ENCODE measurements at regions not wholly inside any gene's neighbourhood (a gene's known extent, or its start where the extent isn't known, plus 50 kb on each side); places are given as distances from the start of the nearest gene placed in this dataset.
"Not testable (repeated sequence)": the region's sequence is repeated elsewhere in the genome, so short reads cannot be mapped to it uniquely, and the experiment has no call there.

GRCh38 chr6:40823917-40824891 lies 214.8 kb downstream of the UNC5CL start:
- H3K4me1 ChIP-seq (ENCODE audit: control insufficient read depth, insufficient read depth, low read length); H3K4me2 ChIP-seq (ENCODE audit: low read length); H3K36me3 ChIP-seq (ENCODE audit: insufficient read depth, low read length); H3K27me3 ChIP-seq (ENCODE audit: control insufficient read depth, insufficient read depth, low read length); H3K4me3 ChIP-seq (ENCODE audit: low read length); H3K9ac ChIP-seq (ENCODE audit: low read depth, low read length); H3K9me3 ChIP-seq (replicated peaks; ENCODE audit: low read length): not testable (repeated sequence)

- Histone ChIP-seq H3K36me3 (ENCODE audit: insufficient read depth, low read length) (no peaks in the 10 kb centered on the region), H3K27me3 (ENCODE audit: control insufficient read depth, insufficient read depth, low read length) (peaks cover 3% of the 10 kb centered on the region), H3K4me2 (ENCODE audit: low read length) (no peak overlapping the region), H3K9me3 (replicated peaks; ENCODE audit: low read length) (no peaks in the 10 kb centered on the region), H3K9ac (ENCODE audit: low read depth, low read length) (no peak overlapping the region), H3K4me3 (ENCODE audit: low read length) (no peak overlapping the region), H3K4me1 (ENCODE audit: control insufficient read depth, insufficient read depth, low read length) (no peaks in the 10 kb centered on the region)
These were observed 216.4 kb downstream of the UNC5CL start for GRCh38 chr6:40822619-40823018.

- no peaks in the 10 kb centered on the region for H3K36me3 ChIP-seq (ENCODE audit: insufficient read depth, low read length)
These were observed 219.7 kb downstream of the UNC5CL start for GRCh38 chr6:40819182-40819834.

DNA sequence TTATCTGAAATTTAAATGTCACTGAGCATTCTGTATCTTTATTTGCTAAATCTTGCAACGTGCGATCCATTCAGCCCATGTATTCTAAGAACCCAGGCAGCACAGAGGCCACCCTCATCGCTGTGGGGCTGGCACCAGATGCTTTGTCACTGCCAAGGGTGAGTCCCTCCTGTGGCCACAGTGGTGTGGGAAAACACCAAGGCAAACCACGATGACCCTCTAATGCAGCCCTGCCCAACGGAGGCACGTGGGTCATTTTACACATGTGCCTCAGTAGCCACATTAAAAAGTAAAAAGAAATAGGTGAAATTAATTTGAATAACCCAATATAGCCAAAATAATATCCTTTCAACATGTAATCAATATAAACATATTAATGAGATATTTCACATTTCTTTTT lies 221.7 kb downstream of the UNC5CL start:
- Histone ChIP-seq H3K27me3 (ENCODE audit: control insufficient read depth, insufficient read depth, low read length) (no peaks in the 10 kb centered on the region), H3K4me1 (ENCODE audit: control insufficient read depth, insufficient read depth, low read length) (no peaks in the 10 kb centered on the region), H3K4me2 (ENCODE audit: low read length) (no peak overlapping the region), H3K9ac (ENCODE audit: low read depth, low read length) (no peak overlapping the region), H3K36me3 (ENCODE audit: insufficient read depth, low read length) (no peaks in the 10 kb centered on the region), H3K4me3 (ENCODE audit: low read length) (no peak overlapping the region), H3K9me3 (replicated peaks; ENCODE audit: low read length) (no peaks in the 10 kb centered on the region)

More at GRCh38 chr6:40819182-40819834, 219.7 kb downstream of the UNC5CL start:
- no peak overlapping the region for H3K4me2 ChIP-seq (ENCODE audit: low read length)
- H3K27me3 ChIP-seq (ENCODE audit: control insufficient read depth, insufficient read depth, low read length), result no peaks in the 10 kb centered on the region
- no peak overlapping the region for H3K4me3 ChIP-seq (ENCODE audit: low read length)
- no peaks in the 10 kb centered on the region for H3K4me1 ChIP-seq (ENCODE audit: control insufficient read depth, insufficient read depth, low read length)
- no peak overlapping the region for H3K9ac ChIP-seq (ENCODE audit: low read depth, low read length)
- no peaks in the 10 kb centered on the region for H3K9me3 ChIP-seq (replicated peaks; ENCODE audit: low read length)

DNA sequence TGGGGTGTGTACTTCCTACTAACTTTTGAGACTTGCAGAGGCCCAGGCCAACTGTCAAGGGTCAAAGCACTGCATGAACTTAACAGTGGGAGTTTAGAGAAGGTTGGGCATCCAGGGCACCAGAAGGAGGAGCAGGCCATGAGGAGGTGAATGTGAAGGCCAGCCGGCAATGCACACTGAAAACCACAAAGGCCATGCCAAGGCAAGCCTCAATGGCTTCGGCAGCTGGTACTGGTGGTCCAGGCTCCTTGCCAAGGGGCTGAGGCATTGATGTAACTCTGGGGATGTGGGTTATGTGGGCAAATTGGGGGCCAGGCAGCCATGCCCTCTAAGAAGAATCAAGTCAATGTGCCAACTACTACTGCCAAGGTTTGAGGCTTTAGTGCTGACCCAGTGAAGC lies 222.4 kb downstream of the UNC5CL start:
- no peaks in the 10 kb centered on the region for H3K9me3 ChIP-seq (replicated peaks; ENCODE audit: low read length)
- H3K4me3 ChIP-seq (ENCODE audit: low read length), result no peak overlapping the region
- H3K36me3 ChIP-seq (ENCODE audit: insufficient read depth, low read length), result no peaks in the 10 kb centered on the region
- no peak overlapping the region for H3K4me2 ChIP-seq (ENCODE audit: low read length)
- no peaks in the 10 kb centered on the region for H3K27me3 ChIP-seq (ENCODE audit: control insufficient read depth, insufficient read depth, low read length)
- H3K4me1 ChIP-seq (ENCODE audit: control insufficient read depth, insufficient read depth, low read length), result no peaks in the 10 kb centered on the region
- no peak overlapping the region for H3K9ac ChIP-seq (ENCODE audit: low read depth, low read length)

DNA sequence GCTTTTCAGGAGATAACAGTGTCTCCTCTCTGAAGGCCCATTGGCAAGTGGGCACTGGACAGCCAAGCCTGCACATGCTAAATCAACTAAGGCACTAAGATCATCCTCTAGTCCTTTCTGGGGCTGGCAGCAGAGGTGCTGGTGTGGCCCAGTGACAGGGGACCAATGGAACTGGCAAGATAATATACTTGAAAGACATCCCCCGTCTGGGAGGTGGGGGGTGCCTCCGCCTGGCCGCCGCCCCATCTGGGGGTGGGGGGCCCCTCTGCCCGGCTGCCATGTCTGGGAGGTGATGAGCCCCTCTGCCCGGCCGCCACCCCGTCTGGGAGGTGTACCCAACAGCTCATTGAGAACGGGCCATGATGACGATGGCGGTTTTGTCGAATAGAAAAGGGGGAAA lies 223.3 kb downstream of the UNC5CL start:
- Histone ChIP-seq H3K36me3 (ENCODE audit: insufficient read depth, low read length) (no peaks in the 10 kb centered on the region), H3K9me3 (replicated peaks; ENCODE audit: low read length) (no peaks in the 10 kb centered on the region), H3K27me3 (ENCODE audit: control insufficient read depth, insufficient read depth, low read length) (no peaks in the 10 kb centered on the region), H3K4me3 (ENCODE audit: low read length) (no peak overlapping the region), H3K4me2 (ENCODE audit: low read length) (no peak overlapping the region), H3K9ac (ENCODE audit: low read depth, low read length) (no peak overlapping the region), H3K4me1 (ENCODE audit: control insufficient read depth, insufficient read depth, low read length) (no peaks in the 10 kb centered on the region)

- no peaks in the 10 kb centered on the region for H3K27me3 ChIP-seq (ENCODE audit: control insufficient read depth, insufficient read depth, low read length)
- peaks cover 7% of the 10 kb centered on the region for H3K4me1 ChIP-seq (ENCODE audit: control insufficient read depth, insufficient read depth, low read length)
- H3K9me3 ChIP-seq (replicated peaks; ENCODE audit: low read length), result no peaks in the 10 kb centered on the region
- no peak overlapping the region for H3K4me2 ChIP-seq (ENCODE audit: low read length)
- H3K9ac ChIP-seq (ENCODE audit: low read depth, low read length), result no peak overlapping the region
- H3K36me3 ChIP-seq (ENCODE audit: insufficient read depth, low read length), result no peaks in the 10 kb centered on the region
- no peak overlapping the region for H3K4me3 ChIP-seq (ENCODE audit: low read length)
These were observed 223.0 kb upstream of the LRFN2 start for GRCh38 chr6:40810171-40810570.

GRCh38 chr6:40809627-40810026 lies 222.5 kb upstream of the LRFN2 start:
- H3K9ac ChIP-seq (ENCODE audit: low read depth, low read length), result no peak overlapping the region
- no peaks in the 10 kb centered on the region for H3K9me3 ChIP-seq (replicated peaks; ENCODE audit: low read length)
- peaks cover 7% of the 10 kb centered on the region for H3K4me1 ChIP-seq (ENCODE audit: control insufficient read depth, insufficient read depth, low read length)
- H3K36me3 ChIP-seq (ENCODE audit: insufficient read depth, low read length), result no peaks in the 10 kb centered on the region
- no peak overlapping the region for H3K4me2 ChIP-seq (ENCODE audit: low read length)
- H3K4me3 ChIP-seq (ENCODE audit: low read length), result no peak overlapping the region
- H3K27me3 ChIP-seq (ENCODE audit: control insufficient read depth, insufficient read depth, low read length), result no peaks in the 10 kb centered on the region

DNA sequence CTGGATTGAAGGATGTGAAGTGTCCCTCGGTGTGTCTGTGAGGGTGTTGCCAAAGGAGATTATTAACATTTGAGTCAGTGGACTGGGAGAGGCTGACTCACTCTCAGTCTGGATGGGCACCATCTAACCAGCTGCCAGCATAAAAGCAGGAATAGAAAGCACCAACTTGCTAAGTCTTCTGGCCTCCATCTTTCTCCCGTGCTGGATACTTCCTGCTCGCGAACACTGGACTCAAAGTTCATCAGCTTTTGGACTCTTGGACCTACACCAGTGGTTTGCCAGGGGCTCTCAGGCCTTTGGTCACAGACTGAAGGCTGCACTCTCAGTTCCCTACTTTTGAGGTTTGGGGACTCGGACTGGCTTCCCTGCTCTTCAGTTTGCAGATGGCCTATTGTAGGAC lies 220.3 kb upstream of the LRFN2 start:
- H3K4me2 ChIP-seq (ENCODE audit: low read length), result no peak overlapping the region
- no peaks in the 10 kb centered on the region for H3K36me3 ChIP-seq (ENCODE audit: insufficient read depth, low read length)
- peaks cover 7% of the 10 kb centered on the region for H3K4me1 ChIP-seq (ENCODE audit: control insufficient read depth, insufficient read depth, low read length)
- H3K27me3 ChIP-seq (ENCODE audit: control insufficient read depth, insufficient read depth, low read length), result no peaks in the 10 kb centered on the region
- no peak overlapping the region for H3K9ac ChIP-seq (ENCODE audit: low read depth, low read length)
- H3K9me3 ChIP-seq (replicated peaks; ENCODE audit: low read length), result no peaks in the 10 kb centered on the region
- H3K4me3 ChIP-seq (ENCODE audit: low read length), result no peak overlapping the region

DNA sequence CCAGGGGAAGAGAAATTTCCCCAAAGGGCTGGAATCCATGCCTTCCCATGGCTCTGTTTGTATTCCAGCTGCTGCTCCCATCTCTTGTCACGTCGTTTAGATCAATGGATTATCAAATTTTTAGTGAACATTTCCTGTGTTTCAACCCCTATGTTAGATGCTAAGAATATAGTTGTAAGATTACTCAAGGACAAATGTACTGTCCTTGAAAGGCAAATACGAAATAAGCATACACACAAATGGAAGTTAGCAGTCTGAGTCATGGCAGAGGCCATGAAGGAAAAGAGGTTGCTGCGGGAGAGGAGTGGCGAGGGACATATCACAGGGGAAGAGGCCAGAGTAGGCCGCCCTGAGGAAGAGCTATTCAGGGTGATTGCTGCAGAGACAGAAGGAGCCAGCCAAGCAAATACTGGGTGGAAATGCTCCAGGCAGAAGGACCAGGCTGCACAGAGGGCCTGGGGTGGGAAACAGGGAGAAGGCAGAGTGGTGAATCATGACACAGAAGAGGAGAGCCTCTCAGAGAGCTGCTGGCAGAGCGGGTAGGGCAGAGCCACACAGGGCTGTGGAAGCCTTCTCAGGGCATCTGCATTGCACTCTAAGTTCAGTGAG lies 219.2 kb upstream of the LRFN2 start:
- H3K9ac ChIP-seq (ENCODE audit: low read depth, low read length), result no peak overlapping the region
- peaks cover 7% of the 10 kb centered on the region for H3K4me1 ChIP-seq (ENCODE audit: control insufficient read depth, insufficient read depth, low read length)
- no peaks in the 10 kb centered on the region for H3K27me3 ChIP-seq (ENCODE audit: control insufficient read depth, insufficient read depth, low read length)
- H3K4me2 ChIP-seq (ENCODE audit: low read length), result no peak overlapping the region
- H3K9me3 ChIP-seq (replicated peaks; ENCODE audit: low read length), result no peaks in the 10 kb centered on the region
- no peak overlapping the region for H3K4me3 ChIP-seq (ENCODE audit: low read length)
- H3K36me3 ChIP-seq (ENCODE audit: insufficient read depth, low read length), result no peaks in the 10 kb centered on the region

GRCh38 chr6:40805336-40805735 lies 218.2 kb upstream of the LRFN2 start:
- no peaks in the 10 kb centered on the region for H3K9me3 ChIP-seq (replicated peaks; ENCODE audit: low read length)
- no peaks in the 10 kb centered on the region for H3K27me3 ChIP-seq (ENCODE audit: control insufficient read depth, insufficient read depth, low read length)
- H3K4me1 ChIP-seq (ENCODE audit: control insufficient read depth, insufficient read depth, low read length), result peaks cover 7% of the 10 kb centered on the region
- H3K9ac ChIP-seq (ENCODE audit: low read depth, low read length), result no peak overlapping the region
- H3K4me3 ChIP-seq (ENCODE audit: low read length), result no peak overlapping the region
- no peak overlapping the region for H3K4me2 ChIP-seq (ENCODE audit: low read length)
- no peaks in the 10 kb centered on the region for H3K36me3 ChIP-seq (ENCODE audit: insufficient read depth, low read length)
